HepG2 (cell line): ENCODE measurements at regions not wholly inside any gene's neighbourhood (a gene's known extent, or its start where the extent isn't known, plus 50 kb on each side); places are given as distances from the start of the nearest gene placed in this dataset.

Experiments
- ATAC-seq: fragments of 200-7000 bp; cut with Tn5 transposase; 3 replicates; pipeline ENCODE4 v1.9.1; 2020; ENCODE audit warnings: mild to moderate bottlenecking, moderate library complexity
- BruUV-seq: library from RNA; stranded (reverse); fragments of 400-500 nt; replicated peaks from 2 replicates; lab custom pipeline; 2021; lab: Mats Ljungman, UMichigan
- CTCF ChIA-PET: fragments of 300-600 bp; formaldehyde crosslinking; extraction: SDS; loops from one replicate; lab custom pipeline; 2021; ENCODE audit warnings: low total read pairs, inconsistent platforms, low intra/inter-chr PET ratio; lab: Yijun Ruan, JAX
- POLR2A ChIA-PET: fragments of 350-600 bp; sonication (Branson Sonifier 250); formaldehyde crosslinking; loops from one replicate; lab custom pipeline; 2020; ENCODE audit warnings: antibody characterized with exemption, inconsistent platforms; lab: Yijun Ruan, JAX
- DNase-seq: peaks from one replicate; pipeline ENCODE4 v3.0.0-alpha.2; 2015; ENCODE audit warnings: low spot score
- FAIRE-seq: peaks from 3 replicates; lab custom pipeline; 2011; peaks lifted over from hg19 to GRCh38; lab: Jason Lieb, UNC
- H2AFZ ChIP-seq: one replicate; pipeline ENCODE4 v1.6.1; 2011; ENCODE audit warnings: low read length, inconsistent platforms
- H3K27ac ChIP-seq: fragments of 300-600 bp; 3 replicates; pipeline ENCODE4 v1.8.0; 2011; ENCODE audit warnings: mixed run types, mild to moderate bottlenecking, mixed read lengths, low read length, inconsistent platforms; ENCODE audit not compliant: insufficient read depth; ENCODE audit errors: extremely low read length
- H3K27me3 ChIP-seq, 2 experiments: fragments of 200-600 bp in 1 of 2; 2 replicates in 1 of 2; 3 replicates in 1 of 2; pipeline versions ENCODE4 v1.6.0 to v1.8.0; 2011; ENCODE audit warnings: low read length in 2 of 2, mild to moderate bottlenecking in 2 of 2, moderate library complexity in 2 of 2, inconsistent platforms in 1 of 2; ENCODE audit not compliant: insufficient read depth in 2 of 2, control insufficient read depth in 1 of 2
- H3K36me3 ChIP-seq, 2 experiments: fragments of 200-600 bp in 1 of 2; replicated peaks in 1 of 2; 2 replicates in 1 of 2; 3 replicates in 1 of 2; pipeline versions ENCODE4 v1.5.1 to v1.8.0; 2011; ENCODE audit warnings: low read length in 2 of 2, inconsistent platforms in 1 of 2; ENCODE audit not compliant: insufficient read depth in 2 of 2, control insufficient read depth in 1 of 2
- H3K4me1 ChIP-seq: 2 replicates; pipeline ENCODE4 v1.5.1; 2012; ENCODE audit warnings: low read length, inconsistent platforms; ENCODE audit not compliant: insufficient read depth
- H3K4me2 ChIP-seq: 2 replicates; pipeline ENCODE4 v1.6.0; 2011; ENCODE audit warnings: low read depth, low read length, inconsistent platforms
- H3K4me3 ChIP-seq, 3 experiments: fragments of 200-600 bp in 1 of 3; sonication (generic), shearing (Covaris generic) in 1 of 3; replicated peaks in 1 of 3; 2 replicates each; pipeline ENCODE4 v1.5.1; 2011 to 2016; ENCODE audit warnings: low read length in 3 of 3, inconsistent platforms in 2 of 3, low read depth in 2 of 3, mild to moderate bottlenecking in 2 of 3, control low read depth in 1 of 3, mixed read lengths in 1 of 3; ENCODE audit not compliant: insufficient read depth in 1 of 3
- H3K79me2 ChIP-seq: one replicate; pipeline ENCODE4 v1.6.1; 2011; ENCODE audit warnings: low read length, inconsistent platforms; ENCODE audit not compliant: insufficient read depth
- H3K9ac ChIP-seq: 2 replicates; pipeline ENCODE4 v1.6.0; 2011; ENCODE audit warnings: mild to moderate bottlenecking, low read depth, low read length, inconsistent platforms; ENCODE audit not compliant: insufficient read depth
- H3K9me3 ChIP-seq: 2 replicates; pipeline ENCODE4 v1.5.1; 2012; ENCODE audit warnings: mild to moderate bottlenecking, low read length
- H4K20me1 ChIP-seq: 2 replicates; pipeline ENCODE4 v1.6.0; 2011; ENCODE audit warnings: inconsistent platforms, mild to moderate bottlenecking, low read length, moderate library complexity; ENCODE audit not compliant: insufficient read depth
- NFYC ChIP-seq: IDR thresholded peaks from 2 replicates; pipeline ENCODE4 v1.6.1; 2016; ENCODE audit warnings: missing genetic modification reagents, missing compliant biosample characterization
- ZFP37 ChIP-seq: sonication (generic); formaldehyde crosslinking; IDR thresholded peaks from 2 replicates; pipeline ENCODE4 v1.4.0; 2020; ENCODE audit warnings: missing genetic modification reagents, borderline replicate concordance
- ZNF407 ChIP-seq: sonication (generic); formaldehyde crosslinking; IDR thresholded peaks from one replicate; pipeline ENCODE4 v1.5.1; 2020; ENCODE audit warnings: mild to moderate bottlenecking, missing genetic modification reagents; ENCODE audit errors: not compliant biosample characterization
- ZNF451 ChIP-seq: sonication (generic); formaldehyde crosslinking; IDR thresholded peaks from 2 replicates; pipeline ENCODE4 v1.5.0; 2020; ENCODE audit warnings: mild to moderate bottlenecking, missing genetic modification reagents
- WGBS: methylation state at CpG from one replicate; pipeline ENCODE4 v1.1.6; 2017; ENCODE audit warnings: low lambda C conversion rate; 5-methylcytosine and 5-hydroxymethylcytosine counted together
- in situ Hi-C: cut with HindIII; loops from 2 replicates; pipeline ENCODE4 v1.10.0; 2017; ENCODE audit warnings: low pct_unique_long_range_greater_than_20kb; ENCODE audit not compliant: extremely low pct_ligation_motif_present
- intact Hi-C: fragments of 100-400 bp; cut with micrococcal nuclease; formaldehyde crosslinking; loops from one replicate; pipeline ENCODE4 v1.10.0; 2022; ENCODE audit not compliant: unreplicated experiment
- TF ChIP-seq, protein P1 (sequence below): sonication (generic); formaldehyde crosslinking; IDR thresholded peaks from 2 replicates; pipeline ENCODE4 v1.4.0; 2020; ENCODE audit warnings: missing genetic modification reagents; ENCODE audit errors: not compliant biosample characterization
- TF ChIP-seq, protein P2 (sequence below): sonication (generic); formaldehyde crosslinking; IDR thresholded peaks from 2 replicates; pipeline ENCODE4 v1.5.0; 2020; ENCODE audit warnings: missing genetic modification reagents
- TF ChIP-seq, protein P3 (sequence below): conservative IDR thresholded peaks from 2 replicates; pipeline ENCODE4 v1.6.1; 2018; ENCODE audit warnings: missing genetic modification reagents

- no peak for TF ChIP-seq ZNF451 (CRISPR knock-in tag)
- TF ChIP-seq, protein P1, sequence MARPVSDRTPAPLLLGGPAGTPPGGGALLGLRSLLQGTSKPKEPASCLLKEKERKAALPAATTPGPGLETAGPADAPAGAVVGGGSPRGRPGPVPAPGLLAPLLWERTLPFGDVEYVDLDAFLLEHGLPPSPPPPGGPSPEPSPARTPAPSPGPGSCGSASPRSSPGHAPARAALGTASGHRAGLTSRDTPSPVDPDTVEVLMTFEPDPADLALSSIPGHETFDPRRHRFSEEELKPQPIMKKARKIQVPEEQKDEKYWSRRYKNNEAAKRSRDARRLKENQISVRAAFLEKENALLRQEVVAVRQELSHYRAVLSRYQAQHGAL: no peak
- TF ChIP-seq, protein P2, sequence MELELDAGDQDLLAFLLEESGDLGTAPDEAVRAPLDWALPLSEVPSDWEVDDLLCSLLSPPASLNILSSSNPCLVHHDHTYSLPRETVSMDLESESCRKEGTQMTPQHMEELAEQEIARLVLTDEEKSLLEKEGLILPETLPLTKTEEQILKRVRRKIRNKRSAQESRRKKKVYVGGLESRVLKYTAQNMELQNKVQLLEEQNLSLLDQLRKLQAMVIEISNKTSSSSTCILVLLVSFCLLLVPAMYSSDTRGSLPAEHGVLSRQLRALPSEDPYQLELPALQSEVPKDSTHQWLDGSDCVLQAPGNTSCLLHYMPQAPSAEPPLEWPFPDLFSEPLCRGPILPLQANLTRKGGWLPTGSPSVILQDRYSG (CRISPR knock-in tag): no peak
- TF ChIP-seq NFYC (CRISPR knock-in tag): no peak
- no peak for TF ChIP-seq ZFP37 (CRISPR knock-in tag)
- TF ChIP-seq ZNF407: no peak
- TF ChIP-seq, protein P3, sequence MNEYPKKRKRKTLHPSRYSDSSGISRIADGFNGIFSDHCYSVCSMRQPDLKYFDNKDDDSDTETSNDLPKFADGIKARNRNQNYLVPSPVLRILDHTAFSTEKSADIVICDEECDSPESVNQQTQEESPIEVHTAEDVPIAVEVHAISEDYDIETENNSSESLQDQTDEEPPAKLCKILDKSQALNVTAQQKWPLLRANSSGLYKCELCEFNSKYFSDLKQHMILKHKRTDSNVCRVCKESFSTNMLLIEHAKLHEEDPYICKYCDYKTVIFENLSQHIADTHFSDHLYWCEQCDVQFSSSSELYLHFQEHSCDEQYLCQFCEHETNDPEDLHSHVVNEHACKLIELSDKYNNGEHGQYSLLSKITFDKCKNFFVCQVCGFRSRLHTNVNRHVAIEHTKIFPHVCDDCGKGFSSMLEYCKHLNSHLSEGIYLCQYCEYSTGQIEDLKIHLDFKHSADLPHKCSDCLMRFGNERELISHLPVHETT: no peak
- WGBS: 0% methylated on average over 3 of the region's 3 CpGs
- no peak overlapping the region for H3K9ac ChIP-seq
- POLR2A ChIA-PET: no interaction called here
- CTCF ChIA-PET: no interaction called here
- no TSS peak for BruUV-seq
- no peak overlapping the region for H2AFZ ChIP-seq
- no peaks in the 10 kb centered on the region for H3K36me3 ChIP-seq
- no peaks in the 10 kb centered on the region for H4K20me1 ChIP-seq
- H3K9me3 ChIP-seq: no peaks in the 10 kb centered on the region
- intact Hi-C loops: no loop called here
- FAIRE-seq: no peak
- no peak for DNase-seq
- H3K79me2 ChIP-seq: no peaks in the 10 kb centered on the region
- H3K4me2 ChIP-seq: no peak overlapping the region
- H3K27me3 ChIP-seq: no peaks in the 10 kb centered on the region
- H3K4me3 ChIP-seq: no peak overlapping the region
- in situ Hi-C loops: no loop called here
- no peak overlapping the region for H3K27ac ChIP-seq
- no peak for ATAC-seq
- no peaks in the 10 kb centered on the region for H3K4me1 ChIP-seq
These were observed 617.0 kb upstream of the CBLB start for GRCh38 chr3:106485802-106486201.
